HepG2 (cell line): ENCODE measurements at regions not wholly inside any gene's neighbourhood (a gene's known extent, or its start where the extent isn't known, plus 50 kb on each side); places are given as distances from the start of the nearest gene placed in this dataset.

ENCODE experiments used
- ATAC-seq: fragments of 200-7000 bp; cut with Tn5 transposase; 3 replicates; pipeline ENCODE4 v1.9.1; 2020; ENCODE audit warnings: mild to moderate bottlenecking, moderate library complexity
- BruUV-seq: library from RNA; stranded (reverse); fragments of 400-500 nt; replicated peaks from 2 replicates; lab custom pipeline; 2021; lab: Mats Ljungman, UMichigan
- CTCF ChIA-PET: fragments of 300-600 bp; formaldehyde crosslinking; extraction: SDS; loops from one replicate; lab custom pipeline; 2021; ENCODE audit warnings: low total read pairs, inconsistent platforms, low intra/inter-chr PET ratio; lab: Yijun Ruan, JAX
- POLR2A ChIA-PET: fragments of 350-600 bp; sonication (Branson Sonifier 250); formaldehyde crosslinking; loops from one replicate; lab custom pipeline; 2020; ENCODE audit warnings: antibody characterized with exemption, inconsistent platforms; lab: Yijun Ruan, JAX
- DNase-seq: peaks from one replicate; pipeline ENCODE4 v3.0.0-alpha.2; 2015; ENCODE audit warnings: low spot score
- FAIRE-seq: peaks from 3 replicates; lab custom pipeline; 2011; peaks lifted over from hg19 to GRCh38; lab: Jason Lieb, UNC
- H2AFZ ChIP-seq: one replicate; pipeline ENCODE4 v1.6.1; 2011; ENCODE audit warnings: low read length, inconsistent platforms
- H3K27ac ChIP-seq: fragments of 300-600 bp; 3 replicates; pipeline ENCODE4 v1.8.0; 2011; ENCODE audit warnings: mixed run types, mild to moderate bottlenecking, mixed read lengths, low read length, inconsistent platforms; ENCODE audit not compliant: insufficient read depth; ENCODE audit errors: extremely low read length
- H3K27me3 ChIP-seq, 2 experiments: fragments of 200-600 bp in 1 of 2; 2 replicates in 1 of 2; 3 replicates in 1 of 2; pipeline versions ENCODE4 v1.6.0 to v1.8.0; 2011; ENCODE audit warnings: low read length in 2 of 2, mild to moderate bottlenecking in 2 of 2, moderate library complexity in 2 of 2, inconsistent platforms in 1 of 2; ENCODE audit not compliant: insufficient read depth in 2 of 2, control insufficient read depth in 1 of 2
- H3K36me3 ChIP-seq, 2 experiments: fragments of 200-600 bp in 1 of 2; replicated peaks in 1 of 2; 2 replicates in 1 of 2; 3 replicates in 1 of 2; pipeline versions ENCODE4 v1.5.1 to v1.8.0; 2011; ENCODE audit warnings: low read length in 2 of 2, inconsistent platforms in 1 of 2; ENCODE audit not compliant: insufficient read depth in 2 of 2, control insufficient read depth in 1 of 2
- H3K4me1 ChIP-seq: 2 replicates; pipeline ENCODE4 v1.5.1; 2012; ENCODE audit warnings: low read length, inconsistent platforms; ENCODE audit not compliant: insufficient read depth
- H3K4me2 ChIP-seq: 2 replicates; pipeline ENCODE4 v1.6.0; 2011; ENCODE audit warnings: low read depth, low read length, inconsistent platforms
- H3K4me3 ChIP-seq, 3 experiments: fragments of 200-600 bp in 1 of 3; sonication (generic), shearing (Covaris generic) in 1 of 3; replicated peaks in 1 of 3; 2 replicates each; pipeline ENCODE4 v1.5.1; 2011 to 2016; ENCODE audit warnings: low read length in 3 of 3, inconsistent platforms in 2 of 3, low read depth in 2 of 3, mild to moderate bottlenecking in 2 of 3, control low read depth in 1 of 3, mixed read lengths in 1 of 3; ENCODE audit not compliant: insufficient read depth in 1 of 3
- H3K79me2 ChIP-seq: one replicate; pipeline ENCODE4 v1.6.1; 2011; ENCODE audit warnings: low read length, inconsistent platforms; ENCODE audit not compliant: insufficient read depth
- H3K9ac ChIP-seq: 2 replicates; pipeline ENCODE4 v1.6.0; 2011; ENCODE audit warnings: mild to moderate bottlenecking, low read depth, low read length, inconsistent platforms; ENCODE audit not compliant: insufficient read depth
- H3K9me3 ChIP-seq: 2 replicates; pipeline ENCODE4 v1.5.1; 2012; ENCODE audit warnings: mild to moderate bottlenecking, low read length
- H4K20me1 ChIP-seq: 2 replicates; pipeline ENCODE4 v1.6.0; 2011; ENCODE audit warnings: inconsistent platforms, mild to moderate bottlenecking, low read length, moderate library complexity; ENCODE audit not compliant: insufficient read depth
- CHD4 ChIP-seq: fragments of 200-600 bp; sonication (generic); IDR thresholded peaks from 2 replicates; pipeline ENCODE4 v1.7.0; 2017; ENCODE audit warnings: mild to moderate bottlenecking, low read length, borderline replicate concordance
- KDM5B ChIP-seq: sonication (generic); formaldehyde crosslinking; IDR thresholded peaks from 2 replicates; pipeline ENCODE4 v1.4.0; 2020; ENCODE audit warnings: missing genetic modification reagents, mild to moderate bottlenecking, borderline replicate concordance
- PLRG1 ChIP-seq: fragments of 450-650 bp; conservative IDR thresholded peaks from 2 replicates; pipeline ENCODE4 v1.6.1; 2016
- PRPF4 ChIP-seq: fragments of 200-400 bp; formaldehyde crosslinking; IDR thresholded peaks from 2 replicates; pipeline ENCODE4 v1.6.1; 2016; ENCODE audit warnings: low read length, low read depth; ENCODE audit not compliant: poor library complexity, severe bottlenecking
- SIN3A ChIP-seq: IDR thresholded peaks from 2 replicates; pipeline ENCODE4 v1.6.1; 2011; ENCODE audit warnings: low read depth, mild to moderate bottlenecking, control low read depth, low read length, borderline replicate concordance
- SKI ChIP-seq: fragments of 450-650 bp; IDR thresholded peaks from one replicate; pipeline ENCODE4 v1.6.1; 2018; ENCODE audit warnings: mild to moderate bottlenecking; ENCODE audit not compliant: partially characterized antibody
- TBX3 ChIP-seq: fragments of 450-650 bp; IDR thresholded peaks from 2 replicates; pipeline ENCODE4 v1.6.1; 2017; ENCODE audit warnings: antibody characterized with exemption, mild to moderate bottlenecking, inconsistent platforms, borderline replicate concordance
- TOE1 ChIP-seq: sonication (generic); formaldehyde crosslinking; IDR thresholded peaks from 2 replicates; pipeline ENCODE4 v1.4.0; 2020; ENCODE audit warnings: mild to moderate bottlenecking, missing genetic modification reagents
- ZFP90 ChIP-seq: sonication (generic); formaldehyde crosslinking; IDR thresholded peaks from 2 replicates; pipeline ENCODE4 v1.8.0; 2022; ENCODE audit warnings: missing genetic modification reagents, mild to moderate bottlenecking, inconsistent platforms, borderline replicate concordance
- ZNF136 ChIP-seq: sonication (generic); formaldehyde crosslinking; IDR thresholded peaks from 2 replicates; pipeline ENCODE4 v1.8.1; 2022; ENCODE audit warnings: low read depth, mild to moderate bottlenecking, moderate library complexity, missing genetic modification reagents
- ZNF547 ChIP-seq: sonication (generic); formaldehyde crosslinking; IDR thresholded peaks from 2 replicates; pipeline ENCODE4 v1.5.1; 2020; ENCODE audit warnings: mild to moderate bottlenecking, missing genetic modification reagents
- ZNF614 ChIP-seq: IDR thresholded peaks from 2 replicates; pipeline ENCODE4 v1.6.1; 2018; ENCODE audit warnings: missing biosample characterization, missing genetic modification reagents, inconsistent platforms, borderline replicate concordance
- ZSCAN21 ChIP-seq: sonication (generic); formaldehyde crosslinking; IDR thresholded peaks from 2 replicates; pipeline ENCODE4 v1.8.0; 2022; ENCODE audit warnings: mild to moderate bottlenecking, missing genetic modification reagents, moderate library complexity, borderline replicate concordance
- WGBS: methylation state at CpG from one replicate; pipeline ENCODE4 v1.1.6; 2017; ENCODE audit warnings: low lambda C conversion rate; 5-methylcytosine and 5-hydroxymethylcytosine counted together
- in situ Hi-C: cut with HindIII; loops from 2 replicates; pipeline ENCODE4 v1.10.0; 2017; ENCODE audit warnings: low pct_unique_long_range_greater_than_20kb; ENCODE audit not compliant: extremely low pct_ligation_motif_present
- intact Hi-C: fragments of 100-400 bp; cut with micrococcal nuclease; formaldehyde crosslinking; loops from one replicate; pipeline ENCODE4 v1.10.0; 2022; ENCODE audit not compliant: unreplicated experiment
- TF ChIP-seq, protein P1 (sequence below): sonication (generic); formaldehyde crosslinking; IDR thresholded peaks from 2 replicates; pipeline ENCODE4 v1.4.0; 2020; ENCODE audit warnings: mild to moderate bottlenecking, missing genetic modification reagents, borderline replicate concordance
- TF ChIP-seq, protein P2 (sequence below): IDR thresholded peaks from 2 replicates; pipeline ENCODE4 v1.6.1; 2012; ENCODE audit warnings: low read length, improper control_type of control experiment

GRCh38 chr18:22566703-22567420 lies 149.1 kb upstream of the CTAGE1 start:
- CTCF ChIA-PET: no interaction called here
- FAIRE-seq: no peak
- TF ChIP-seq PRPF4 (no peak), ZNF614 (no peak), TBX3 (no peak), CHD4 (no peak), TOE1 (CRISPR knock-in tag) (no peak), ZSCAN21 (CRISPR knock-in tag) (no peak), ZNF136 (CRISPR knock-in tag) (no peak), ZNF547 (no peak), KDM5B (CRISPR knock-in tag) (no peak), SKI (no peak), SIN3A (no peak), ZFP90 (CRISPR knock-in tag) (no peak), PLRG1 (no peak)
- TF ChIP-seq, protein P1, sequence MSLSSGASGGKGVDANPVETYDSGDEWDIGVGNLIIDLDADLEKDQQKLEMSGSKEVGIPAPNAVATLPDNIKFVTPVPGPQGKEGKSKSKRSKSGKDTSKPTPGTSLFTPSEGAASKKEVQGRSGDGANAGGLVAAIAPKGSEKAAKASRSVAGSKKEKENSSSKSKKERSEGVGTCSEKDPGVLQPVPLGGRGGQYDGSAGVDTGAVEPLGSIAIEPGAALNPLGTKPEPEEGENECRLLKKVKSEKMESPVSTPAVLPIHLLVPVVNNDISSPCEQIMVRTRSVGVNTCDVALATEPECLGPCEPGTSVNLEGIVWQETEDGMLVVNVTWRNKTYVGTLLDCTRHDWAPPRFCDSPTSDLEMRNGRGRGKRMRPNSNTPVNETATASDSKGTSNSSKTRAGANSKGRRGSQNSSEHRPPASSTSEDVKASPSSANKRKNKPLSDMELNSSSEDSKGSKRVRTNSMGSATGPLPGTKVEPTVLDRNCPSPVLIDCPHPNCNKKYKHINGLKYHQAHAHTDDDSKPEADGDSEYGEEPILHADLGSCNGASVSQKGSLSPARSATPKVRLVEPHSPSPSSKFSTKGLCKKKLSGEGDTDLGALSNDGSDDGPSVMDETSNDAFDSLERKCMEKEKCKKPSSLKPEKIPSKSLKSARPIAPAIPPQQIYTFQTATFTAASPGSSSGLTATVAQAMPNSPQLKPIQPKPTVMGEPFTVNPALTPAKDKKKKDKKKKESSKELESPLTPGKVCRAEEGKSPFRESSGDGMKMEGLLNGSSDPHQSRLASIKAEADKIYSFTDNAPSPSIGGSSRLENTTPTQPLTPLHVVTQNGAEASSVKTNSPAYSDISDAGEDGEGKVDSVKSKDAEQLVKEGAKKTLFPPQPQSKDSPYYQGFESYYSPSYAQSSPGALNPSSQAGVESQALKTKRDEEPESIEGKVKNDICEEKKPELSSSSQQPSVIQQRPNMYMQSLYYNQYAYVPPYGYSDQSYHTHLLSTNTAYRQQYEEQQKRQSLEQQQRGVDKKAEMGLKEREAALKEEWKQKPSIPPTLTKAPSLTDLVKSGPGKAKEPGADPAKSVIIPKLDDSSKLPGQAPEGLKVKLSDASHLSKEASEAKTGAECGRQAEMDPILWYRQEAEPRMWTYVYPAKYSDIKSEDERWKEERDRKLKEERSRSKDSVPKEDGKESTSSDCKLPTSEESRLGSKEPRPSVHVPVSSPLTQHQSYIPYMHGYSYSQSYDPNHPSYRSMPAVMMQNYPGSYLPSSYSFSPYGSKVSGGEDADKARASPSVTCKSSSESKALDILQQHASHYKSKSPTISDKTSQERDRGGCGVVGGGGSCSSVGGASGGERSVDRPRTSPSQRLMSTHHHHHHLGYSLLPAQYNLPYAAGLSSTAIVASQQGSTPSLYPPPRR (CRISPR knock-in tag): no peak
- TF ChIP-seq, protein P2, sequence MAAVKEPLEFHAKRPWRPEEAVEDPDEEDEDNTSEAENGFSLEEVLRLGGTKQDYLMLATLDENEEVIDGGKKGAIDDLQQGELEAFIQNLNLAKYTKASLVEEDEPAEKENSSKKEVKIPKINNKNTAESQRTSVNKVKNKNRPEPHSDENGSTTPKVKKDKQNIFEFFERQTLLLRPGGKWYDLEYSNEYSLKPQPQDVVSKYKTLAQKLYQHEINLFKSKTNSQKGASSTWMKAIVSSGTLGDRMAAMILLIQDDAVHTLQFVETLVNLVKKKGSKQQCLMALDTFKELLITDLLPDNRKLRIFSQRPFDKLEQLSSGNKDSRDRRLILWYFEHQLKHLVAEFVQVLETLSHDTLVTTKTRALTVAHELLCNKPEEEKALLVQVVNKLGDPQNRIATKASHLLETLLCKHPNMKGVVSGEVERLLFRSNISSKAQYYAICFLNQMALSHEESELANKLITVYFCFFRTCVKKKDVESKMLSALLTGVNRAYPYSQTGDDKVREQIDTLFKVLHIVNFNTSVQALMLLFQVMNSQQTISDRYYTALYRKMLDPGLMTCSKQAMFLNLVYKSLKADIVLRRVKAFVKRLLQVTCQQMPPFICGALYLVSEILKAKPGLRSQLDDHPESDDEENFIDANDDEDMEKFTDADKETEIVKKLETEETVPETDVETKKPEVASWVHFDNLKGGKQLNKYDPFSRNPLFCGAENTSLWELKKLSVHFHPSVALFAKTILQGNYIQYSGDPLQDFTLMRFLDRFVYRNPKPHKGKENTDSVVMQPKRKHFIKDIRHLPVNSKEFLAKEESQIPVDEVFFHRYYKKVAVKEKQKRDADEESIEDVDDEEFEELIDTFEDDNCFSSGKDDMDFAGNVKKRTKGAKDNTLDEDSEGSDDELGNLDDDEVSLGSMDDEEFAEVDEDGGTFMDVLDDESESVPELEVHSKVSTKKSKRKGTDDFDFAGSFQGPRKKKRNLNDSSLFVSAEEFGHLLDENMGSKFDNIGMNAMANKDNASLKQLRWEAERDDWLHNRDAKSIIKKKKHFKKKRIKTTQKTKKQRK: no peak

More at GRCh38 chr18:22566703-22567420, 149.1 kb upstream of the CTAGE1 start:
- ATAC-seq: no peak
- Histone ChIP-seq H3K4me1 (no peaks in the 10 kb centered on the region), H3K9me3 (no peaks in the 10 kb centered on the region), H3K4me3 (no peak overlapping the region), H3K79me2 (no peaks in the 10 kb centered on the region), H3K27ac (no peak overlapping the region), H3K4me2 (no peak overlapping the region), H4K20me1 (no peaks in the 10 kb centered on the region), H2AFZ (no peak overlapping the region), H3K9ac (no peak overlapping the region), H3K36me3 (no peaks in the 10 kb centered on the region), H3K27me3 (no peaks in the 10 kb centered on the region; a peak in 1 of 5 replicates)
- no peak for DNase-seq
- WGBS: 32% methylated on average over 3 of the region's 3 CpGs
- no TSS peak for BruUV-seq
- intact Hi-C loops (loop anchor here (10.0 kb wide), 2 partner anchors 192 to 342 kb away; no protein-coding TSS in a partner anchor), in situ Hi-C loops (loop anchor here (10.0 kb wide), 1 partner anchor 192 kb away; no protein-coding TSS in a partner anchor)
- POLR2A ChIA-PET: no interaction called here
